Neuronal stem cell (in vitro differentiated cells): ENCODE measurements at regions not wholly inside any gene's neighbourhood (a gene's known extent, or its start where the extent isn't known, plus 50 kb on each side); places are given as distances from the start of the nearest gene placed in this dataset.

Source experiments
- DNase-seq: peaks from one replicate; pipeline ENCODE4 v3.0.0-alpha.2; 2013; ENCODE audit warnings: low spot score
- H2AFZ ChIP-seq: one replicate; pipeline ENCODE4 v1.6.1; 2013; ENCODE audit warnings: mild to moderate bottlenecking, low read length, inconsistent platforms
- H2AK5ac ChIP-seq: 2 replicates; pipeline ENCODE4 v1.6.1; 2013; ENCODE audit warnings: low read depth, mild to moderate bottlenecking, inconsistent platforms, low read length, moderate library complexity, mixed read lengths
- H2BK120ac ChIP-seq: 2 replicates; pipeline ENCODE4 v1.6.1; 2013; ENCODE audit warnings: low read depth, mild to moderate bottlenecking, inconsistent platforms, low read length, moderate library complexity, mixed read lengths
- H2BK12ac ChIP-seq: one replicate; pipeline ENCODE4 v1.6.1; 2013; ENCODE audit warnings: low read length, inconsistent platforms
- H2BK15ac ChIP-seq: 2 replicates; pipeline ENCODE4 v1.6.1; 2013; ENCODE audit warnings: mild to moderate bottlenecking, low read length, inconsistent platforms, mixed read lengths
- H2BK5ac ChIP-seq: one replicate; pipeline ENCODE4 v1.6.1; 2013; ENCODE audit warnings: inconsistent platforms, mild to moderate bottlenecking, low read length, moderate library complexity
- H3K14ac ChIP-seq: one replicate; pipeline ENCODE4 v1.6.1; 2013; ENCODE audit warnings: low read length, inconsistent platforms
- H3K18ac ChIP-seq: 2 replicates; pipeline ENCODE4 v1.6.1; 2013; ENCODE audit warnings: low read length, inconsistent platforms
- H3K23ac ChIP-seq: 2 replicates; pipeline ENCODE4 v1.6.1; 2013; ENCODE audit warnings: low read depth, mild to moderate bottlenecking, mixed read lengths, low read length, inconsistent platforms; ENCODE audit not compliant: poor library complexity
- H3K27ac ChIP-seq: replicated peaks from 3 replicates; pipeline ENCODE4 v1.5.1; 2013; ENCODE audit warnings: low read length, inconsistent platforms
- H3K27me3 ChIP-seq, 3 experiments: 2 replicates each; pipeline ENCODE4 v1.6.1; 2013; ENCODE audit warnings: low read length in 3 of 3, mild to moderate bottlenecking in 2 of 3, inconsistent platforms in 1 of 3, low read depth in 1 of 3, mixed read lengths in 1 of 3, moderate library complexity in 1 of 3; ENCODE audit not compliant: control insufficient read depth in 3 of 3, insufficient read depth in 3 of 3
- H3K36me3 ChIP-seq, 2 donors: replicated peaks in 1 of 2; 2 replicates each; pipeline ENCODE4 v1.6.1; 2013; ENCODE audit warnings: low read length in 2 of 2; ENCODE audit not compliant: control insufficient read depth in 2 of 2, insufficient read depth in 2 of 2
- H3K4ac ChIP-seq: 2 replicates; pipeline ENCODE4 v1.6.1; 2013; ENCODE audit warnings: inconsistent platforms, mild to moderate bottlenecking, low read length, moderate library complexity
- H3K4me1 ChIP-seq, 2 donors: 1 replicate in 1 of 2; 2 replicates in 1 of 2; pipeline ENCODE4 v1.6.1; 2013; ENCODE audit warnings: low read length in 2 of 2, low read depth in 1 of 2; ENCODE audit not compliant: control insufficient read depth in 2 of 2, insufficient read depth in 1 of 2
- H3K4me2 ChIP-seq: one replicate; pipeline ENCODE4 v1.6.1; 2013; ENCODE audit warnings: mild to moderate bottlenecking, low read length, inconsistent platforms; ENCODE audit not compliant: insufficient read depth, poor library complexity, severe bottlenecking
- H3K4me3 ChIP-seq, 2 donors: 2 replicates each; pipeline ENCODE4 v1.5.1; 2013; ENCODE audit warnings: low read length in 2 of 2, mild to moderate bottlenecking in 2 of 2, inconsistent platforms in 1 of 2, moderate library complexity in 1 of 2
- H3K79me1 ChIP-seq: one replicate; pipeline ENCODE4 v1.6.1; 2013; ENCODE audit warnings: low read depth, mild to moderate bottlenecking, inconsistent platforms, low read length, moderate library complexity
- H3K9ac ChIP-seq: one replicate; pipeline ENCODE4 v1.6.1; 2013; ENCODE audit warnings: mild to moderate bottlenecking, low read depth, low read length, inconsistent platforms; ENCODE audit not compliant: poor library complexity
- H3K9me3 ChIP-seq, 2 donors: replicated peaks in 1 of 2; 2 replicates each; pipeline versions ENCODE3 to v1.6.1; 2013; ENCODE audit warnings: low read length in 2 of 2, mild to moderate bottlenecking in 2 of 2, inconsistent platforms in 1 of 2, low read depth in 1 of 2, mixed read lengths in 1 of 2, moderate library complexity in 1 of 2; ENCODE audit not compliant: control insufficient read depth in 2 of 2, insufficient read depth in 1 of 2
- H4K8ac ChIP-seq: one replicate; pipeline ENCODE4 v1.6.1; 2013; ENCODE audit warnings: low read depth, mild to moderate bottlenecking, inconsistent platforms, low read length, moderate library complexity
- H4K91ac ChIP-seq: one replicate; pipeline ENCODE4 v1.6.1; 2013; ENCODE audit warnings: low read length, low read depth, mild to moderate bottlenecking, inconsistent platforms; ENCODE audit not compliant: poor library complexity
- WGBS, 2 donors: extraction: QIAGEN DNeasy Blood & Tissue Kit; methylation state at CpG; one replicate each; pipeline ENCODE4 v1.1.7; 2013; ENCODE audit warnings: missing lambda C conversion rate in 2 of 2, mixed read lengths in 1 of 2; ENCODE audit not compliant: insufficient read length in 2 of 2, insufficient replicate concordance in 1 of 2; ENCODE audit errors: extremely low coverage in 2 of 2; 5-methylcytosine and 5-hydroxymethylcytosine counted together

GRCh38 chr4:135605076-135605475 is 1403.5 kb upstream of the PABPC4L start:
- H2BK12ac ChIP-seq, result no peak overlapping the region
- no peak overlapping the region for H2AK5ac ChIP-seq
- no peak overlapping the region for H3K14ac ChIP-seq
- WGBS, 2 donors, result no CpG with 5 or more reads among the region's 1 CpG
- H2BK5ac ChIP-seq, result no peak overlapping the region
- no peak overlapping the region for H3K18ac ChIP-seq
- H3K36me3 ChIP-seq, result no peaks in the 10 kb centered on the region
- no peak overlapping the region for H4K8ac ChIP-seq
- H3K79me1 ChIP-seq, result no peaks in the 10 kb centered on the region
- H3K27ac ChIP-seq, result no peak overlapping the region
- no peaks in the 10 kb centered on the region for H3K9me3 ChIP-seq
- H3K27me3 ChIP-seq, result no peaks in the 10 kb centered on the region
- no peak overlapping the region for H2BK120ac ChIP-seq
- no peak for DNase-seq
- H3K9ac ChIP-seq, result no peak overlapping the region
- no peak overlapping the region for H4K91ac ChIP-seq
- no peak overlapping the region for H3K4me2 ChIP-seq
- H3K4ac ChIP-seq, result no peak overlapping the region
- no peaks in the 10 kb centered on the region for H3K4me1 ChIP-seq
- H2AFZ ChIP-seq, result no peak overlapping the region
- no peak overlapping the region for H3K23ac ChIP-seq
- H3K4me3 ChIP-seq, result no peak overlapping the region
- no peak overlapping the region for H2BK15ac ChIP-seq

DNA sequence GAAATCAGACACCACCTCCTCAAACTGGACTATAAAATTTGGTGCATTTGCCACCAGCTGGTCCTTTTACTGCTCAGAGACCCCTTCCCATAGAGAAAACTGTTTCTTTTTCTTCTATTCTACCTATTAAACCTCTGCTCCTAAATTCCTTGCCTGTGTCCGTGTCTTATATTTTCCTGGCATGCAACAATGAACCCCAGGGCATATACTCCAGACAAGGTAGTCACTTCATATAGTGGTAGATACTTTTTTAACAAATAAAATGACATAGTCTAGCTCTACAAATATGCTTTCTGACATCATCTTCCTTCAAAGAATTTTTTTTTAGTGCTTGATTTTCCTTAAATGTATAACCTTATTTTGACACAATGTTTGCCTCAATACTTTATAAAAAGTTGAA is 1402.9 kb upstream of the PABPC4L start:
- H3K4me1 ChIP-seq, result no peaks in the 10 kb centered on the region
- WGBS, 2 donors, result no CpG with 5 or more reads among the region's 1 CpG

DNA sequence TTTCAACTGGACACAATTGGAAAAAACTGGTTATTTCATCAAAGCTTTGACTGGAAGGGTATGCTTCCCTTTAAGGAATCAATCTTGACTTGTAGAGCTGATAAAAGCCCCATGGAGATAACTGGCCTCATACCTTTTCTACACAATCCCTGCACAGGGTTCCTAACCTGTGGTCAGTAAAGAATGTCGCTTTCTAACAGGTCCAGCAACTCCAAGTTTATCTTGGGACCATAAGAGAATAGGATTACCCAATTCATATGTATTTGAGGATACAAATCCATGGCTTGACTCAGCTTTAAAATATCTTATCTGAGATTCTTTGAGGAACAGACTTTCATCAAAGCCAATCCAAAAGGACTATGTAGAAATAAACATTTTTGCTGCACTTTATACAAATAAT is 1399.8 kb upstream of the PABPC4L start:
- no CpG with 5 or more reads among the region's 1 CpG for WGBS, 2 donors
- no peak overlapping the region for H3K9ac ChIP-seq
- H3K79me1 ChIP-seq, result no peaks in the 10 kb centered on the region
- H2BK120ac ChIP-seq, result no peak overlapping the region
- H3K27ac ChIP-seq, result no peak overlapping the region
- H4K91ac ChIP-seq, result no peak overlapping the region
- H2BK12ac ChIP-seq, result no peak overlapping the region
- H3K23ac ChIP-seq, result no peak overlapping the region
- H2BK5ac ChIP-seq, result no peak overlapping the region
- no peak overlapping the region for H3K14ac ChIP-seq
- H3K4ac ChIP-seq, result no peak overlapping the region
- H3K4me2 ChIP-seq, result no peak overlapping the region
- no peak for DNase-seq
- no peak overlapping the region for H3K18ac ChIP-seq
- no peak overlapping the region for H2AK5ac ChIP-seq
- H2AFZ ChIP-seq, result no peak overlapping the region
- H2BK15ac ChIP-seq, result no peak overlapping the region
- no peak overlapping the region for H3K4me3 ChIP-seq
- H3K9me3 ChIP-seq, result peaks cover 0 to 14% of the 10 kb centered on the region in 2 donors
- H4K8ac ChIP-seq, result no peak overlapping the region
- no peaks in the 10 kb centered on the region for H3K36me3 ChIP-seq
- no peaks in the 10 kb centered on the region for H3K4me1 ChIP-seq
- no peaks in the 10 kb centered on the region for H3K27me3 ChIP-seq

More for the DNA sequence above, 1402.9 kb upstream of the PABPC4L start:
- DNase-seq, result no peak
- Histone ChIP-seq H4K8ac (no peak overlapping the region), H3K18ac (no peak overlapping the region), H4K91ac (no peak overlapping the region), H3K4me2 (no peak overlapping the region), H3K9me3 (no peaks in the 10 kb centered on the region), H2BK120ac (no peak overlapping the region), H3K9ac (no peak overlapping the region), H2BK12ac (no peak overlapping the region), H3K27ac (no peak overlapping the region), H3K4me3 (no peak overlapping the region), H2AFZ (no peak overlapping the region), H2BK15ac (no peak overlapping the region), H3K23ac (no peak overlapping the region), H2BK5ac (no peak overlapping the region), H3K27me3 (no peaks in the 10 kb centered on the region), H2AK5ac (no peak overlapping the region), H3K36me3 (no peaks in the 10 kb centered on the region), H3K14ac (no peak overlapping the region), H3K79me1 (no peaks in the 10 kb centered on the region), H3K4ac (no peak overlapping the region)

- no peak overlapping the region for H3K4ac ChIP-seq
- H2BK5ac ChIP-seq, result no peak overlapping the region
- no peak overlapping the region for H3K4me3 ChIP-seq
- H3K27me3 ChIP-seq, result no peaks in the 10 kb centered on the region
- H2BK120ac ChIP-seq, result no peak overlapping the region
- no peak overlapping the region for H2AFZ ChIP-seq
- no peak overlapping the region for H4K91ac ChIP-seq
- no peak overlapping the region for H2BK15ac ChIP-seq
- no peak overlapping the region for H3K9ac ChIP-seq
- no peak overlapping the region for H2AK5ac ChIP-seq
- H2BK12ac ChIP-seq, result no peak overlapping the region
- no peaks in the 10 kb centered on the region for H3K4me1 ChIP-seq
- H3K14ac ChIP-seq, result no peak overlapping the region
- DNase-seq, result no peak
- H3K36me3 ChIP-seq, result no peaks in the 10 kb centered on the region
- no peak overlapping the region for H3K4me2 ChIP-seq
- H3K79me1 ChIP-seq, result no peaks in the 10 kb centered on the region
- H3K27ac ChIP-seq, result no peak overlapping the region
- peaks cover 3 to 23% of the 10 kb centered on the region in 2 donors for H3K9me3 ChIP-seq
- H3K18ac ChIP-seq, result no peak overlapping the region
- no peak overlapping the region for H4K8ac ChIP-seq
- no CpG with 5 or more reads among the region's 1 CpG for WGBS, 2 donors
- H3K23ac ChIP-seq, result no peak overlapping the region
Measured at GRCh38 chr4:135598151-135598550, 1396.6 kb upstream of the PABPC4L start.
